H1 (cell line): ENCODE measurements at regions not wholly inside any gene's neighbourhood (a gene's known extent, or its start where the extent isn't known, plus 50 kb on each side); places are given as distances from the start of the nearest gene placed in this dataset.

Experiments
- CTCF ChIA-PET: fragments of 300-600 bp; sonication (Branson Sonifier 250); formaldehyde crosslinking; loops from one replicate; lab custom pipeline; 2021; ENCODE audit not compliant: partially characterized antibody; lab: Charles Lee
- POLR2A ChIA-PET: fragments of 300-600 bp; sonication (Branson Sonifier 250); formaldehyde crosslinking; loops from one replicate; lab custom pipeline; 2021; ENCODE audit warnings: inconsistent platforms; ENCODE audit not compliant: partially characterized antibody; lab: Charles Lee
- DNase-seq, 2 experiments: peaks; one replicate each; pipeline versions ENCODE4 v3.0.0 to v3.0.0-alpha.2; 2010 to 2022; ENCODE audit warnings: low spot score in 2 of 2, low read depth in 1 of 2, mixed read lengths in 1 of 2
- FAIRE-seq: peaks from 2 replicates; lab custom pipeline; 2011; peaks lifted over from hg19 to GRCh38; lab: Jason Lieb, UNC
- H2AFZ ChIP-seq: 2 replicates; pipeline ENCODE4 v1.8.1; 2012; ENCODE audit warnings: low read length, inconsistent platforms
- H2AK5ac ChIP-seq: 2 replicates; pipeline ENCODE4 v1.6.1; 2013; ENCODE audit warnings: low read depth, low read length
- H2BK120ac ChIP-seq: replicated peaks from 2 replicates; pipeline ENCODE3; 2013; ENCODE audit warnings: low read depth, low read length, inconsistent platforms
- H2BK12ac ChIP-seq: 2 replicates; pipeline ENCODE4 v1.6.1; 2013; ENCODE audit warnings: low read depth, low read length
- H2BK15ac ChIP-seq: 2 replicates; pipeline ENCODE4 v1.6.1; 2013; ENCODE audit warnings: low read length
- H2BK20ac ChIP-seq: 2 replicates; pipeline ENCODE4 v1.6.1; 2013; ENCODE audit warnings: low read length
- H2BK5ac ChIP-seq: 2 replicates; pipeline ENCODE4 v1.6.1; 2013; ENCODE audit warnings: low read depth, low read length
- H3K14ac ChIP-seq: 2 replicates; pipeline ENCODE4 v1.6.1; 2013; ENCODE audit warnings: inconsistent platforms; ENCODE audit not compliant: insufficient read length
- H3K18ac ChIP-seq: 2 replicates; pipeline ENCODE4 v1.6.1; 2013; ENCODE audit warnings: low read length; ENCODE audit errors: extremely low read depth
- H3K23ac ChIP-seq: 2 replicates; pipeline ENCODE4 v1.6.1; 2013; ENCODE audit warnings: inconsistent platforms; ENCODE audit not compliant: insufficient read length
- H3K23me2 ChIP-seq: 2 replicates; pipeline ENCODE4 v1.6.1; 2013; ENCODE audit warnings: low read depth, low read length
- H3K27ac ChIP-seq: 2 replicates; pipeline ENCODE4 v1.6.1; 2011; ENCODE audit warnings: low read depth, low read length, inconsistent platforms
- H3K27me3 ChIP-seq, 4 experiments: replicated peaks in 1 of 4; 1 replicate in 1 of 4; 2 replicates in 3 of 4; pipeline versions ENCODE4 v1.6.1 to v1.8.1; 2011 to 2013; ENCODE audit warnings: low read length in 3 of 4, mild to moderate bottlenecking in 3 of 4, inconsistent platforms in 2 of 4, mixed read lengths in 2 of 4, moderate library complexity in 1 of 4; ENCODE audit not compliant: control insufficient read depth in 3 of 4, insufficient read depth in 3 of 4; ENCODE audit errors: extremely low read depth in 1 of 4
- H3K36me3 ChIP-seq, 4 experiments: 2 replicates each; pipeline versions ENCODE4 v1.6.1 to v1.8.1; 2011 to 2013; ENCODE audit warnings: mild to moderate bottlenecking in 4 of 4, low read length in 3 of 4, moderate library complexity in 2 of 4, control low read depth in 1 of 4, inconsistent platforms in 1 of 4; ENCODE audit not compliant: insufficient read depth in 4 of 4, control insufficient read depth in 2 of 4
- H3K4ac ChIP-seq: replicated peaks from 2 replicates; pipeline ENCODE3; 2013; ENCODE audit warnings: low read length, low read depth, mixed read lengths, inconsistent platforms; ENCODE audit not compliant: insufficient read length
- H3K4me1 ChIP-seq, 4 experiments: replicated peaks in 1 of 4; 1 replicate in 1 of 4; 2 replicates in 3 of 4; pipeline versions ENCODE4 v1.6.1 to v1.8.1; 2011 to 2013; ENCODE audit warnings: low read length in 3 of 4, inconsistent platforms in 2 of 4, mixed read lengths in 1 of 4; ENCODE audit not compliant: insufficient read depth in 4 of 4, control insufficient read depth in 3 of 4
- H3K4me2 ChIP-seq, 2 experiments: 2 replicates each; pipeline versions ENCODE4 v1.6.1 to v1.8.1; 2011 to 2013; ENCODE audit warnings: low read depth in 2 of 2, low read length in 2 of 2, control low read depth in 1 of 2, inconsistent platforms in 1 of 2, mild to moderate bottlenecking in 1 of 2; ENCODE audit not compliant: insufficient read depth in 1 of 2
- H3K4me3 ChIP-seq, 4 experiments: fragments of 200-600, 300-600 bp in 1 of 4; sonication (generic), shearing (Covaris generic), sonication (Bioruptor Twin) in 1 of 4; 2 replicates each; pipeline versions ENCODE4 v1.5.1 to v1.8.1; 2011 to 2016; ENCODE audit warnings: low read length in 4 of 4, low read depth in 3 of 4, control low read depth in 2 of 4, inconsistent platforms in 2 of 4, mild to moderate bottlenecking in 2 of 4, mixed read lengths in 1 of 4, moderate library complexity in 1 of 4; ENCODE audit not compliant: insufficient read depth in 2 of 4; ENCODE audit errors: extremely low read depth in 1 of 4
- H3K56ac ChIP-seq: replicated peaks from 2 replicates; pipeline ENCODE3; 2013; ENCODE audit warnings: low read depth, mild to moderate bottlenecking, mixed read lengths, low read length, inconsistent platforms; ENCODE audit not compliant: insufficient read length
- H3K79me1 ChIP-seq: 2 replicates; pipeline ENCODE4 v1.6.1; 2013; ENCODE audit warnings: low read depth, low read length, control low read depth
- H3K79me2 ChIP-seq, 2 experiments: 2 replicates each; pipeline versions ENCODE4 v1.6.1 to v1.8.1; 2012 to 2013; ENCODE audit warnings: low read length in 2 of 2, mild to moderate bottlenecking in 2 of 2, inconsistent platforms in 1 of 2; ENCODE audit not compliant: insufficient read depth in 2 of 2, control insufficient read depth in 1 of 2
- H3K9ac ChIP-seq, 4 experiments: replicated peaks in 1 of 4; 1 replicate in 1 of 4; 2 replicates in 3 of 4; pipeline versions ENCODE4 v1.6.1 to v1.8.1; 2011 to 2013; ENCODE audit warnings: low read depth in 3 of 4, low read length in 3 of 4, control low read depth in 2 of 4, mild to moderate bottlenecking in 2 of 4, moderate library complexity in 2 of 4, inconsistent platforms in 1 of 4; ENCODE audit errors: extremely low read depth in 1 of 4
- H3K9me3 ChIP-seq, 2 experiments: 2 replicates each; pipeline versions ENCODE4 v1.6.1 to v1.8.1; 2012 to 2013; ENCODE audit warnings: mild to moderate bottlenecking in 2 of 2, moderate library complexity in 2 of 2, control low read depth in 1 of 2, inconsistent platforms in 1 of 2, low read depth in 1 of 2, low read length in 1 of 2, mixed read lengths in 1 of 2; ENCODE audit not compliant: insufficient read depth in 2 of 2
- H4K20me1 ChIP-seq, 2 experiments: replicated peaks in 1 of 2; 2 replicates each; pipeline versions ENCODE3 to v1.8.1; 2011 to 2013; ENCODE audit warnings: inconsistent platforms in 2 of 2, low read length in 2 of 2, mild to moderate bottlenecking in 1 of 2; ENCODE audit not compliant: insufficient read depth in 2 of 2, control insufficient read depth in 1 of 2
- H4K5ac ChIP-seq: 2 replicates; pipeline ENCODE4 v1.6.1; 2013; ENCODE audit warnings: low read length, low read depth, mixed read lengths, inconsistent platforms; ENCODE audit not compliant: insufficient read length
- H4K8ac ChIP-seq: 2 replicates; pipeline ENCODE4 v1.8.0; 2013; ENCODE audit warnings: mild to moderate bottlenecking, moderate library complexity, low read length, inconsistent platforms; ENCODE audit not compliant: insufficient read depth; ENCODE audit errors: extremely low read depth
- H4K91ac ChIP-seq: replicated peaks from 2 replicates; pipeline ENCODE3; 2013; ENCODE audit warnings: low read length, mixed read lengths, inconsistent platforms; ENCODE audit not compliant: insufficient read length
- EP300 ChIP-seq, 2 experiments: IDR thresholded peaks; 1 replicate in 1 of 2; 2 replicates in 1 of 2; pipeline ENCODE4 v1.6.1; 2011 to 2012; ENCODE audit warnings: low read depth in 2 of 2, low read length in 2 of 2, mild to moderate bottlenecking in 2 of 2, borderline replicate concordance in 1 of 2, inconsistent platforms in 1 of 2, moderate library complexity in 1 of 2
- WGBS, 2 experiments: shearing (Covaris generic) in 1 of 2; methylation state at CpG; one replicate each; pipeline versions ENCODE4 v1.1.6 to v1.1.7; 2013 to 2015; ENCODE audit warnings: low lambda C conversion rate in 2 of 2, mixed read lengths in 2 of 2, inconsistent platforms in 1 of 2, low coverage in 1 of 2, missing lambda C conversion rate in 1 of 2; ENCODE audit not compliant: insufficient replicate concordance in 2 of 2, insufficient coverage in 1 of 2, insufficient read length in 1 of 2; ENCODE audit errors: extremely low coverage in 1 of 2, missing lambda C conversion rate in 1 of 2; 5-methylcytosine and 5-hydroxymethylcytosine counted together

DNA sequence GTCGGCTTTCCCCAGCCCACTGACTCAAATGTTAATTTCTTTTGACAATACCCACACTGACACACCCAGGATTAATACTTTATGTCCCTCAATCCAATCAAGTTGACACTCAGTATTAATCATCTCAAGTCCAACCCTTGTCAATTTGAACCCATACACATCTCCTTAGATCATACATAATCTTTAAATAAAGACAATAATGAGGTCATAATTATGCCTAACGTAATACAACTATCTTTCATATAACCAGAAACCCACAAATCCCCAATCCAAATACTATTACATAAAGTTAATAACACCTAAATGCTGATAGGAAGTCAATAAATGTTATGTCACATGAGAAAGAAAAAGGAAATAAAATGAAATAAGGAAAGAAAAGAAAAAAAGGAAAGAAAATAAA is 934.2 kb downstream of the CDH9 start:
- Histone ChIP-seq H4K20me1 (no peaks in the 10 kb centered on the region), H3K56ac (no peak overlapping the region), H3K23me2 (no peaks in the 10 kb centered on the region), H3K79me2 (no peaks in the 10 kb centered on the region), H3K36me3 (no peaks in the 10 kb centered on the region), H3K27ac (no peak overlapping the region), H3K9ac (no peak overlapping the region), H3K4me1 (no peaks in the 10 kb centered on the region), H2BK12ac (no peak overlapping the region), H3K27me3 (no peaks in the 10 kb centered on the region), H3K9me3 (no peaks in the 10 kb centered on the region), H2BK5ac (no peak overlapping the region), H3K4me3 (no peak overlapping the region), H2BK20ac (no peak overlapping the region), H4K91ac (no peak overlapping the region), H3K23ac (no peak overlapping the region), H2BK120ac (no peak overlapping the region), H3K14ac (no peak overlapping the region), H2AFZ (no peak overlapping the region), H4K8ac (no peak overlapping the region), H2BK15ac (no peak overlapping the region), H3K4me2 (no peak overlapping the region), H3K4ac (no peak overlapping the region), H3K79me1 (no peaks in the 10 kb centered on the region), H3K18ac (no peak overlapping the region), H2AK5ac (no peak overlapping the region), H4K5ac (no peak overlapping the region)
- FAIRE-seq (no peak), DNase-seq (no peak)
- ChIA-PET POLR2A (interaction anchor here (0.6 kb wide), 1 partner anchor 40 kb away, joined by 3 read pairs; no protein-coding TSS in a partner anchor), CTCF (interaction anchor here (0.9 kb wide), 1 partner anchor 14 kb away, joined by 3 read pairs; no protein-coding TSS in a partner anchor)
- 89% methylated on average over 2 of the region's 2 CpGs; no CpG with 5 or more reads in 1 of the 2 experiments for WGBS, 2 experiments
- no peak for TF ChIP-seq EP300 (IDR thresholded peaks at IDR 0.05; ENCODE audit: borderline replicate concordance in 1 of 2, low read depth in 2 of 2, low read length in 2 of 2)
